Transverse colon (tissue), 4 donors: ENCODE measurements at regions not wholly inside any gene's neighbourhood (a gene's known extent, or its start where the extent isn't known, plus 50 kb on each side); places are given as distances from the start of the nearest gene placed in this dataset.

Experiments used
- CTCF ChIP-seq, 5 experiments: fragments of 200-600 bp in 3 of 5; fragments of 450-650 bp in 2 of 5; sonication (generic) in 3 of 5; IDR thresholded peaks; 1 replicate in 2 of 5; 2 replicates in 3 of 5; pipeline ENCODE4 v1.5.1; 2016 to 2017; ENCODE audit warnings: antibody characterized with exemption in 5 of 5, inconsistent platforms in 3 of 5, mild to moderate bottlenecking in 2 of 5, moderate library complexity in 1 of 5
- POLR2A ChIP-seq: fragments of 450-650 bp; IDR thresholded peaks from one replicate; pipeline ENCODE4 v1.6.1; 2016; ENCODE audit warnings: antibody characterized with exemption, mild to moderate bottlenecking, moderate library complexity
- POLR2AphosphoS5 ChIP-seq, 3 donors: sonication (generic); formaldehyde crosslinking; IDR thresholded peaks; one replicate each; pipeline ENCODE4 v1.6.1; 2016; ENCODE audit warnings: antibody characterized with exemption in 3 of 3

GRCh38 chr6:3587660-3588059 is 130.8 kb upstream of the SLC22A23 start:
- no peak for TF ChIP-seq CTCF (IDR thresholded peaks at IDR 0.05)
- TF ChIP-seq POLR2A: no peak
- TF ChIP-seq POLR2AphosphoS5 (IDR thresholded peaks at IDR 0.05): no peak
